CD4-positive, alpha-beta T cell treated with Interleukin-1 beta for 1 hour (primary cell): ENCODE measurements at regions not wholly inside any gene's neighbourhood (a gene's known extent, or its start where the extent isn't known, plus 50 kb on each side); places are given as distances from the start of the nearest gene placed in this dataset.

ENCODE experiments used
- DNase-seq, 2 donors: peaks; one replicate each; pipeline ENCODE4 v3.0.0-alpha.2; 2020 to 2022

DNA sequence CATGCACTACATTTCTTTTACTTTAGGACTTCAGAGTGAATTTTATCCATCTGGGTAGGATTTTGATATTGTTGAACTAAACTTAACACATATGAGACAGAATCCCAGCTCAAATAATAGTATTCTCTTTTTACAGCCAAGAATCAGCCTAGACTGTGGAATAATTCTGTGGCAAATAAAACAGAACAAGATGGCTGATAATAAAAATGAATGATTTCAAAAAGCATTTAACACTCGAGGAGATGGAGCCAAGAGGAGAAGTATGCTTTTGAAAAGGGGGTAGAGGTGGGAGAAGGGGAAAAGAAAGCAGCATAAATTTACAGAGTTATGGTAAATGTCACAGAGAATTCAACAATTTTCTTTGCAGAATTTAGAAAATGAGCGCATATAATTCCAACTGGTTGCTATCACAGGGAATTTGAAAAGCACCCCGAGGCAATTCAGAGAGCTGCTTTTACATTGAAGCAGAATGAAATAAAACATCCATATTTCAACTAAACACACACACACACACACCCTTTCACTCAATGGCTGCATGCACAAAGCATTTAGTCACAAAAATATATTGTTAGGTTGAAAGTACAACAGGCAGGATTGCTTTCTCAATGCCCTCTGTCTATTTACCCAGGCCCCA lies 60.2 kb upstream of the DMAC1 start:
- DNase-seq: no peak

DNA sequence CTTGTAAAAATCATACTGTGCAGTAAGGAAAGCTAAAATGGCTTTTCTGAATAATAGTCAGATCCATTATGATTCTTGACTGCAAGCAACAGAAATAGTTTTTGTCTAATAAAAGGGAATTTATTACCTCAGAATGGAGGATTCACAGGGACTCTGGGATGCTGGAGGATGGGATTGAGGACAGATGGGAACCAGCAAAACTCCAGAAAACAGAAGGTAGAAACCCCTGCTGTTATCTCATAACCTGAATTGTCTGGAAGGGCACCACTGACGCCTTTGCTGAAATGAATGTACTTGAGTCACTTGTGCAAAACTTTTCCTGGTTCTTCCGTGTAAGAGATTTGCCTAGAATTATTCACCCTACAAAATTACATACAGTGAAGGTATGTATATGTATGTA lies 58.6 kb upstream of the DMAC1 start:
- DNase-seq: no peak

DNA sequence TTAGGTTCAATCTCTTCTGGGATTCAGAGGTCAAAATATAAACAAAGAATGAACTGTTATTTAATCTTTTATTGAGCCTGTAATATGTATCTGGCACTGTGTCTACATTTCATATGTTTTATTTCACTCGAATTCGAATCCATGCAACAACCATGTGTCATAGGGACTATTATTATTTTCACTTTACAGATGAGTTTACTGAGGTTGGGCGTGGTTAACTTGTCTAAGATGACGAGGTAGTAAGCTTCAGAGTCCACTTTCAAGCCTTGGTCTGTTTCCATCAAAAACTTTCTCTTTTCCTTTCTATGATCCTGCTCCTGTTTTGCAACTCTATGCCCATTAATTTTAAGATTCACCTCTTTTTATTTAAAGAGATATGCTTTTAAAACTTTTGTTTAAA lies 55.2 kb upstream of the DMAC1 start:
- DNase-seq: no peak
